ENCODE measurements at regions not wholly inside any gene's neighbourhood (a gene's known extent, or its start where the extent isn't known, plus 50 kb on each side); places are given as distances from the start of the nearest gene placed in this dataset.

GRCh38 chr5:37999593-37999992 is 159.8 kb upstream of the GDNF start:
- peaks cover 5% of the 10 kb centered on the region for H3K9me3 Mint-ChIP-seq
- H3K36me3 Mint-ChIP-seq (ENCODE audit: low read depth) = no peaks in the 10 kb centered on the region
- no peak overlapping the region for H3K27ac Mint-ChIP-seq
- peaks cover 3% of the 10 kb centered on the region for H3K27me3 Mint-ChIP-seq (ENCODE audit: low read depth, poor library complexity)
- no peak for DNase-seq
- no peaks in the 10 kb centered on the region for H3K4me1 Mint-ChIP-seq
- no peak for TF ChIP-seq CTCF (IDR thresholded peaks at IDR 0.05)
- no peak overlapping the region for H3K4me3 Mint-ChIP-seq

DNA sequence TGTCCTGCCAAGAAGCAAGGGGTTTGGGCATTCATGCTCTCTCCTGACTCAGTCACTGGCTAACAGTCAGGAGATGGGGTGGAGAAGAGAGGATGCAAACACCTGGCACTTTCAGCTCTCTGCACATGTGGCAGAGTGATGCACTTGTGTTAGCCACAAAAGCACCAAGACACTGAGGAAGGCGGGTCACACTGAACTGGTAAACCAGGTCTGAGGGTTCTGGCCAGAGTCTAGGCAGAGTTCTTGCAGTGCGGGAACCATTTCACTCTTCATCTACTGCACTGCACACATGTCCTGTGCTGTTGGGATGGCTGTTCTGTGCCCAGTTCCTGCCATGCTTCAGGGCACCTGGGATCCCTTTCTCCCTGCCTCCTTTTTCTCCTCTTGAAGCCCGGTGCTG is 157.1 kb upstream of the GDNF start:
- no peak overlapping the region for H3K4me3 Mint-ChIP-seq

DNA sequence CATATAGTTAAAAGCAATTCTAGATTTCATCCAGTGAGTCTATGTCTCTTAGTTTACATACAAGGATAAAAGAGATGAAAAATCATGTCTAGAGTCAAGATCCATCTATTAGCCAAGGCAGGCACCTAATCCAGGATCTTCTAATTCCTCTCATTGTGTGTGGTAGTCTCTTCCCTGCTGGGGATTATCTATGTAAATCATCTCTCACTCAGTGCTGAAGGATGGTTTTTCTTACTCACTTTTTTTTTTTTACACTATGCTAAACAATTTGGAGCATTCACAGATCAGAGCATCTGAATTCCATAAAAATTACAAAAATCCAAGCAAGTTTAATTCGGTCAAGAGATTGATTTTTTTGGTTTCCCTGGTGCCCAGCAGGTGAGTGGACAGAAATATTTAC is 154.9 kb upstream of the GDNF start:
- Mint-ChIP-seq H3K9me3 (peaks cover 5% of the 10 kb centered on the region), H3K4me1 (peaks cover 22% of the 10 kb centered on the region)

More for the DNA sequence above, 157.1 kb upstream of the GDNF start:
- no peaks in the 10 kb centered on the region for H3K36me3 Mint-ChIP-seq (ENCODE audit: low read depth)
- TF ChIP-seq CTCF (IDR thresholded peaks at IDR 0.05) = no peak
- no peak for DNase-seq
- peaks cover 9% of the 10 kb centered on the region for H3K4me1 Mint-ChIP-seq
- no peak overlapping the region for H3K27ac Mint-ChIP-seq
- H3K9me3 Mint-ChIP-seq = peaks cover 5% of the 10 kb centered on the region
- peaks cover 3% of the 10 kb centered on the region for H3K27me3 Mint-ChIP-seq (ENCODE audit: low read depth, poor library complexity)

GRCh38 chr5:37991301-37992299 is 151.8 kb upstream of the GDNF start:
- no peak for DNase-seq
- Mint-ChIP-seq H3K9me3 (no peaks in the 10 kb centered on the region), H3K4me1 (peaks cover 22% of the 10 kb centered on the region), H3K4me3 (peak overlapping the region; percentile 25), H3K27me3 (ENCODE audit: low read depth, poor library complexity) (peaks cover 9% of the 10 kb centered on the region), H3K36me3 (ENCODE audit: low read depth) (no peaks in the 10 kb centered on the region), H3K27ac (peak overlapping the region; percentile 40)
- no peak for TF ChIP-seq CTCF (IDR thresholded peaks at IDR 0.05)

More for the DNA sequence above, 154.9 kb upstream of the GDNF start:
- Mint-ChIP-seq H3K27ac (no peak overlapping the region), H3K27me3 (ENCODE audit: low read depth, poor library complexity) (peaks cover 9% of the 10 kb centered on the region), H3K36me3 (ENCODE audit: low read depth) (no peaks in the 10 kb centered on the region), H3K4me3 (no peak overlapping the region)
- TF ChIP-seq CTCF (IDR thresholded peaks at IDR 0.05) = no peak
- no peak for DNase-seq

GRCh38 chr5:37989884-37990283 is 150.0 kb upstream of the GDNF start:
- Mint-ChIP-seq H3K27ac (no peak overlapping the region), H3K27me3 (ENCODE audit: low read depth, poor library complexity) (peaks cover 9% of the 10 kb centered on the region)

More at GRCh38 chr5:37989884-37990283, 150.0 kb upstream of the GDNF start:
- no peak for TF ChIP-seq CTCF (IDR thresholded peaks at IDR 0.05)
- H3K4me3 Mint-ChIP-seq = no peak overlapping the region
- peaks cover 32% of the 10 kb centered on the region for H3K4me1 Mint-ChIP-seq
- no peaks in the 10 kb centered on the region for H3K9me3 Mint-ChIP-seq
- no peak for DNase-seq
- H3K36me3 Mint-ChIP-seq (ENCODE audit: low read depth) = no peaks in the 10 kb centered on the region
